ENCODE measurements at regions not wholly inside any gene's neighbourhood (a gene's known extent, or its start where the extent isn't known, plus 50 kb on each side); places are given as distances from the start of the nearest gene placed in this dataset.

- H3K9ac ChIP-seq (ENCODE audit: insufficient read depth, low read depth, low read length) = no peak overlapping the region
- intact Hi-C loops (cut with micrococcal nuclease; ENCODE audit: unreplicated experiment) (no loop called here), in situ Hi-C loops (cut with HindIII; ENCODE audit: extremely low pct_ligation_motif_present, low pct_unique_long_range_greater_than_20kb) (no loop called here)
- DNase-seq (ENCODE audit: low spot score) (no peak), FAIRE-seq (no peak), ATAC-seq (no peak)
- H3K27me3 ChIP-seq (ENCODE audit: control insufficient read depth in 1 of 2, insufficient read depth in 2 of 2, low read length in 2 of 2) = no peaks in the 10 kb centered on the region
- CTCF ChIA-PET (ENCODE audit: low intra/inter-chr PET ratio, low total read pairs) = no interaction called here
- POLR2A ChIA-PET = no interaction called here
- BruUV-seq (replicated peaks) = no TSS peak
- H3K4me3 ChIP-seq (replicated peaks in 1 of 3; ENCODE audit: insufficient read depth in 1 of 3, low read depth in 2 of 3, low read length in 3 of 3) = no peak overlapping the region
- H2AFZ ChIP-seq (ENCODE audit: low read length) = no peak overlapping the region
- no peaks in the 10 kb centered on the region for H3K9me3 ChIP-seq (ENCODE audit: low read length)
- peaks cover 12% of the 10 kb centered on the region for H3K4me1 ChIP-seq (ENCODE audit: insufficient read depth, low read length)
- H3K36me3 ChIP-seq (replicated peaks in 1 of 2; ENCODE audit: control insufficient read depth in 1 of 2, insufficient read depth in 2 of 2, low read length in 2 of 2) = no peaks in the 10 kb centered on the region
- H3K27ac ChIP-seq (ENCODE audit: extremely low read length, insufficient read depth, low read length) = no peak overlapping the region
- H3K79me2 ChIP-seq (ENCODE audit: insufficient read depth, low read length) = no peaks in the 10 kb centered on the region
- no peaks in the 10 kb centered on the region for H4K20me1 ChIP-seq (ENCODE audit: insufficient read depth, low read length)
- H3K4me2 ChIP-seq (ENCODE audit: low read depth, low read length) = no peak overlapping the region
- TF ChIP-seq CSRNP2 (CRISPR knock-in tag; conservative IDR thresholded peaks at IDR 0.05; ENCODE audit: low read depth) (no peak), TSC22D2 (CRISPR knock-in tag; IDR thresholded peaks at IDR 0.05; ENCODE audit: borderline replicate concordance) (no peak), PRDM15 (CRISPR knock-in tag; IDR thresholded peaks at IDR 0.05) (no peak), ZBTB34 (CRISPR knock-in tag; IDR thresholded peaks at IDR 0.05) (no peak), EHMT2 (IDR thresholded peaks at IDR 0.05; ENCODE audit: borderline replicate concordance, low read depth, low read length) (no peak), ZNF329 (CRISPR knock-in tag; IDR thresholded peaks at IDR 0.05; ENCODE audit: low read depth) (no peak), ZNF850 (CRISPR knock-in tag; conservative IDR thresholded peaks at IDR 0.05) (no peak), ZNF775 (CRISPR knock-in tag; IDR thresholded peaks at IDR 0.05; ENCODE audit: borderline replicate concordance) (no peak), MAX (IDR thresholded peaks at IDR 0.05) (no peak), ZBTB44 (CRISPR knock-in tag; IDR thresholded peaks at IDR 0.05) (no peak), ZNF432 (CRISPR knock-in tag; IDR thresholded peaks at IDR 0.05; ENCODE audit: borderline replicate concordance) (no peak), AGO1 (IDR thresholded peaks at IDR 0.05; ENCODE audit: low read depth, low read length, poor library complexity, severe bottlenecking) (no peak), SOX13 (IDR thresholded peaks at IDR 0.05) (no peak), SOX13 (CRISPR knock-in tag; conservative IDR thresholded peaks at IDR 0.05 in 1 of 2, IDR thresholded peaks at IDR 0.05 in 1 of 2) (no peak), MTA1 (CRISPR knock-in tag; IDR thresholded peaks at IDR 0.05; ENCODE audit: borderline replicate concordance) (no peak), ATF5 (CRISPR knock-in tag; IDR thresholded peaks at IDR 0.05; ENCODE audit: low read depth) (no peak)
- WGBS (ENCODE audit: low lambda C conversion rate) = 93% methylated on average over 7 of the region's 7 CpGs
Observed at GRCh38 chr2:226550801-226551200, 248.8 kb downstream of the IRS1 start.
